A549 (cell line): ENCODE measurements at regions not wholly inside any gene's neighbourhood (a gene's known extent, or its start where the extent isn't known, plus 50 kb on each side); places are given as distances from the start of the nearest gene placed in this dataset.

Experiments used
- ATAC-seq, 2 experiments: fragments of 200-7000 bp in 1 of 2; fragments of >200 bp in 1 of 2; cut with Nextera tagmentation in 1 of 2; cut with Tn5 transposase in 1 of 2; 3 replicates each; pipeline versions ENCODE4 v1.8.0 to v1.9.1; 2018 to 2020; ENCODE audit warnings: mild to moderate bottlenecking in 1 of 2, moderate library complexity in 1 of 2
- CTCF ChIA-PET: fragments of 300-600 bp; sonication (Branson Sonifier 250); formaldehyde crosslinking; extraction: SDS; loops from one replicate; lab custom pipeline; 2021; ENCODE audit warnings: antibody characterized with exemption, inconsistent platforms; lab: Yijun Ruan, JAX
- POLR2A ChIA-PET: fragments of 350-600 bp; formaldehyde crosslinking; extraction: SDS; loops from one replicate; lab custom pipeline; 2021; ENCODE audit warnings: antibody characterized with exemption, inconsistent platforms; lab: Yijun Ruan, JAX
- DNase-seq, 2 experiments: peaks; one replicate each; pipeline versions ENCODE4 v3.0.0 to v3.0.0-alpha.2; 2011 to 2016; ENCODE audit warnings: low read depth in 1 of 2, low spot score in 1 of 2
- FAIRE-seq: peaks from 2 replicates; lab custom pipeline; 2011; peaks lifted over from hg19 to GRCh38; lab: Jason Lieb, UNC
- H3K27ac ChIP-seq, 2 experiments: fragments of >200 bp; sonication (Bioruptor Twin); formaldehyde crosslinking; 3 replicates each; pipeline ENCODE4 v1.5.1; 2016 to 2017
- H3K4me1 ChIP-seq: fragments of >200 bp; sonication (Bioruptor Twin); formaldehyde crosslinking; 3 replicates; pipeline ENCODE4 v1.6.1; 2016
- H3K4me2 ChIP-seq: fragments of >200 bp; sonication (Bioruptor Twin); formaldehyde crosslinking; 3 replicates; pipeline ENCODE4 v1.6.1; 2016
- H3K4me3 ChIP-seq: fragments of >200 bp; sonication (Bioruptor Twin); formaldehyde crosslinking; 3 replicates; pipeline ENCODE4 v1.5.1; 2016
- H3K9me3 ChIP-seq: fragments of >200 bp; sonication (Bioruptor Twin); formaldehyde crosslinking; 3 replicates; pipeline ENCODE4 v1.6.1; 2016
- CEBPB ChIP-seq, 2 experiments: fragments of >200 bp in 1 of 2; sonication (Bioruptor Twin) in 1 of 2; formaldehyde crosslinking in 1 of 2; IDR thresholded peaks; 2 replicates each; pipeline ENCODE4 v1.6.1; 2012 to 2016
- E2F6 ChIP-seq: IDR thresholded peaks from 2 replicates; pipeline ENCODE4 v1.6.1; 2012; ENCODE audit warnings: low read depth, borderline replicate concordance
- EHF ChIP-seq: fragments of 250-450 bp; sonication (Bioruptor Pico); IDR thresholded peaks from 2 replicates; pipeline ENCODE4 v1.5.0; 2020; ENCODE audit warnings: mild to moderate bottlenecking
- EHMT2 ChIP-seq: fragments of 200-600 bp; sonication (generic); IDR thresholded peaks from 2 replicates; pipeline ENCODE4 v1.6.1; 2016; ENCODE audit warnings: antibody characterized with exemption, low read depth, mild to moderate bottlenecking, moderate library complexity
- ELK1 ChIP-seq: fragments of 150-350 bp; IDR thresholded peaks from 2 replicates; pipeline ENCODE4 v1.6.1; 2014; ENCODE audit warnings: low read depth, mild to moderate bottlenecking, low read length
- ESRRA ChIP-seq: fragments of 150-350 bp; IDR thresholded peaks from 2 replicates; pipeline ENCODE4 v1.6.1; 2014; ENCODE audit warnings: mild to moderate bottlenecking, low read length, borderline replicate concordance
- FOSB ChIP-seq: fragments of 250-450 bp; sonication (Bioruptor Pico); IDR thresholded peaks from 2 replicates; pipeline ENCODE4 v1.5.0; 2020; ENCODE audit warnings: mild to moderate bottlenecking, moderate library complexity
- HMGXB4 ChIP-seq: fragments of 250-450 bp; sonication (Bioruptor Pico); IDR thresholded peaks from 2 replicates; pipeline ENCODE4 v1.5.0; 2021; ENCODE audit warnings: mild to moderate bottlenecking, moderate library complexity, borderline replicate concordance
- HOXB13 ChIP-seq: fragments of 250-450 bp; sonication (Bioruptor Pico); IDR thresholded peaks from 2 replicates; pipeline ENCODE4 v1.5.0; 2020; ENCODE audit warnings: low read depth, mild to moderate bottlenecking, moderate library complexity
- JUNB ChIP-seq: fragments of >200 bp; sonication (Bioruptor Twin); formaldehyde crosslinking; IDR thresholded peaks from 2 replicates; pipeline ENCODE4 v1.6.1; 2016
- KDM1A ChIP-seq: fragments of 200-600 bp; sonication (generic); IDR thresholded peaks from 2 replicates; pipeline ENCODE4 v1.6.1; 2016; ENCODE audit warnings: low read depth, mild to moderate bottlenecking
- MAZ ChIP-seq: fragments of 150-350 bp; IDR thresholded peaks from 2 replicates; pipeline ENCODE4 v1.6.1; 2014; ENCODE audit warnings: antibody characterized with exemption, low read depth, low read length, borderline replicate concordance
- NFE2L2 ChIP-seq: fragments of 150-350 bp; conservative IDR thresholded peaks from 2 replicates; pipeline ENCODE4 v1.6.1; 2014; ENCODE audit warnings: low read length
- NR3C1 ChIP-seq: fragments of >200 bp; sonication (Bioruptor Twin); formaldehyde crosslinking; IDR thresholded peaks from 3 replicates; pipeline ENCODE4 v1.6.1; 2017
- PBX3 ChIP-seq: IDR thresholded peaks from 2 replicates; pipeline ENCODE4 v1.6.1; 2012
- PHF8 ChIP-seq: fragments of 200-600 bp; sonication (generic); IDR thresholded peaks from 2 replicates; pipeline ENCODE4 v1.6.1; 2016; ENCODE audit warnings: low read depth, mild to moderate bottlenecking, antibody characterized with exemption, moderate library complexity, borderline replicate concordance
- RAD21 ChIP-seq, 2 experiments: fragments of >200 bp in 1 of 2; sonication (Bioruptor Twin) in 1 of 2; formaldehyde crosslinking in 1 of 2; IDR thresholded peaks in 1 of 2; conservative IDR thresholded peaks in 1 of 2; 2 replicates in 1 of 2; 3 replicates in 1 of 2; pipeline ENCODE4 v1.6.1; 2012 to 2018; ENCODE audit warnings: inconsistent platforms in 1 of 2
- RCOR1 ChIP-seq: fragments of 150-350 bp; IDR thresholded peaks from 2 replicates; pipeline ENCODE4 v1.6.1; 2014; ENCODE audit warnings: antibody characterized with exemption, low read length, low read depth
- REST ChIP-seq: fragments of 200-600 bp; sonication (generic); IDR thresholded peaks from 2 replicates; pipeline ENCODE4 v1.6.1; 2016; ENCODE audit warnings: antibody characterized with exemption, mild to moderate bottlenecking, moderate library complexity
- TFCP2L1 ChIP-seq: fragments of 250-450 bp; sonication (Bioruptor Pico); IDR thresholded peaks from 2 replicates; pipeline ENCODE4 v1.5.0; 2021; ENCODE audit warnings: mild to moderate bottlenecking
- ZFP36 ChIP-seq: fragments of 450-650 bp; IDR thresholded peaks from 2 replicates; pipeline ENCODE4 v1.6.1; 2014; ENCODE audit warnings: borderline replicate concordance; ENCODE audit not compliant: partially characterized antibody
- WGBS: methylation state at CpG from one replicate; pipeline ENCODE4 v1.1.6; 2017; ENCODE audit errors: missing lambda C conversion rate; 5-methylcytosine and 5-hydroxymethylcytosine counted together

- Histone ChIP-seq H3K4me1 (no peaks in the 10 kb centered on the region), H3K4me3 (no peak overlapping the region), H3K27ac (no peak overlapping the region), H3K4me2 (no peak overlapping the region), H3K9me3 (no peaks in the 10 kb centered on the region)
- WGBS, result 20% methylated on average over 13 of the region's 13 CpGs
- FAIRE-seq (no peak), DNase-seq (no peak), ATAC-seq (no peak)
- POLR2A ChIA-PET, result no interaction called here
- CTCF ChIA-PET, result no interaction called here
- TF ChIP-seq RCOR1 (no peak), NR3C1 (no peak), PHF8 (no peak), HOXB13 (CRISPR knock-in tag) (no peak), CEBPB (IDR thresholded peaks at IDR 0.05) (no peak), ZFP36 (no peak)
Measured at GRCh38 chr20:40770564-40771307, 81.7 kb upstream of the MAFB start.

- ATAC-seq, result no peak
- H3K4me1 ChIP-seq, result no peaks in the 10 kb centered on the region
- H3K9me3 ChIP-seq, result no peaks in the 10 kb centered on the region
- no peak for DNase-seq
- CTCF ChIA-PET, result no interaction called here
- no peak overlapping the region for H3K4me2 ChIP-seq
- 17% methylated on average over 4 of the region's 4 CpGs for WGBS
- FAIRE-seq, result no peak
- TF ChIP-seq ELK1, result no peak
- TF ChIP-seq EHF (CRISPR knock-in tag), result no peak
- no peak for TF ChIP-seq TFCP2L1
- no peak for TF ChIP-seq RAD21 (conservative IDR thresholded peaks at IDR 0.05 in 1 of 2, IDR thresholded peaks at IDR 0.05 in 1 of 2)
- no peak for TF ChIP-seq EHMT2
- TF ChIP-seq HMGXB4, result no peak
- no peak for TF ChIP-seq RCOR1
- TF ChIP-seq JUNB, result no peak
- TF ChIP-seq ESRRA, result no peak
- no peak for TF ChIP-seq FOSB (CRISPR knock-in tag)
- no peak for TF ChIP-seq KDM1A
- TF ChIP-seq REST, result no peak
- TF ChIP-seq E2F6, result no peak
- TF ChIP-seq MAZ, result no peak
- no peak for TF ChIP-seq NFE2L2
- no peak for TF ChIP-seq PBX3
- POLR2A ChIA-PET, result no interaction called here
- H3K27ac ChIP-seq, result no peak overlapping the region
- H3K4me3 ChIP-seq, result no peak overlapping the region
Measured at GRCh38 chr20:40771308-40771610, 82.2 kb upstream of the MAFB start.
